Osteoblast (primary cell): ENCODE measurements at regions not wholly inside any gene's neighbourhood (a gene's known extent, or its start where the extent isn't known, plus 50 kb on each side); places are given as distances from the start of the nearest gene placed in this dataset.
A peak's percentile ranks its signal among the peaks of the same experiment; 100 is the strongest.

Experiments used
- DNase-seq: peaks from one replicate; pipeline ENCODE4 v3.0.0; 2011; ENCODE audit warnings: low spot score, mixed read lengths; ENCODE audit not compliant: insufficient read length; ENCODE audit errors: missing footprints
- H2AFZ ChIP-seq: 2 replicates; pipeline ENCODE4 v1.6.0; 2011; ENCODE audit warnings: mild to moderate bottlenecking, low read length
- H3K27ac ChIP-seq: 2 replicates; pipeline ENCODE4 v1.5.1; 2011; ENCODE audit warnings: mild to moderate bottlenecking, low read depth, low read length, moderate library complexity
- H3K27me3 ChIP-seq: 2 replicates; pipeline ENCODE4 v1.6.0; 2012; ENCODE audit warnings: mild to moderate bottlenecking, control low read depth, inconsistent platforms, low read length, moderate library complexity; ENCODE audit not compliant: insufficient read depth
- H3K36me3 ChIP-seq: 2 replicates; pipeline ENCODE4 v1.5.1; 2011; ENCODE audit warnings: mild to moderate bottlenecking, low read length, control low read depth, moderate library complexity; ENCODE audit not compliant: insufficient read depth
- H3K4me1 ChIP-seq: 2 replicates; pipeline ENCODE4 v1.5.1; 2011; ENCODE audit warnings: mild to moderate bottlenecking, low read length, control low read depth, moderate library complexity; ENCODE audit not compliant: insufficient read depth
- H3K4me2 ChIP-seq: 2 replicates; pipeline ENCODE4 v1.6.0; 2011; ENCODE audit warnings: mild to moderate bottlenecking, low read length; ENCODE audit not compliant: insufficient read depth
- H3K4me3 ChIP-seq: fragments of 200-600 bp; sonication (generic); 3 replicates; pipeline ENCODE4 v1.5.1; 2012; ENCODE audit warnings: mild to moderate bottlenecking, low read length, inconsistent platforms; ENCODE audit not compliant: insufficient read depth
- H3K79me2 ChIP-seq: 2 replicates; pipeline ENCODE4 v1.6.0; 2012; ENCODE audit warnings: mild to moderate bottlenecking, low read length, control low read depth, inconsistent platforms; ENCODE audit not compliant: insufficient read depth
- H3K9me3 ChIP-seq: 2 replicates; pipeline ENCODE4 v1.5.1; 2011; ENCODE audit warnings: low read depth, low read length, control low read depth
- H4K20me1 ChIP-seq: 2 replicates; pipeline ENCODE4 v1.6.0; 2012; ENCODE audit warnings: mild to moderate bottlenecking, low read length, control low read depth; ENCODE audit not compliant: insufficient read depth
- CTCF ChIP-seq: IDR thresholded peaks from 2 replicates; pipeline ENCODE4 v1.5.1; 2011; ENCODE audit warnings: mild to moderate bottlenecking, low read depth, low read length, moderate library complexity; ENCODE audit errors: extremely low read depth

GRCh38 chr5:104418056-104418455 lies 855.5 kb upstream of the NUDT12 start:
- no peaks in the 10 kb centered on the region for H3K79me2 ChIP-seq
- H3K4me1 ChIP-seq: no peaks in the 10 kb centered on the region
- no peaks in the 10 kb centered on the region for H3K36me3 ChIP-seq
- H4K20me1 ChIP-seq: no peaks in the 10 kb centered on the region
- H3K27ac ChIP-seq: no peak overlapping the region
- no peak for TF ChIP-seq CTCF
- no peaks in the 10 kb centered on the region for H3K27me3 ChIP-seq
- DNase-seq: no peak
- H3K4me2 ChIP-seq: no peak overlapping the region
- no peak overlapping the region for H3K4me3 ChIP-seq
- H3K9me3 ChIP-seq: no peaks in the 10 kb centered on the region
- H2AFZ ChIP-seq: no peak overlapping the region

- Histone ChIP-seq H2AFZ (peak overlapping the region; percentile 58), H3K79me2 (no peaks in the 10 kb centered on the region), H3K4me2 (no peak overlapping the region), H3K9me3 (no peaks in the 10 kb centered on the region), H3K27me3 (no peaks in the 10 kb centered on the region), H3K4me1 (no peaks in the 10 kb centered on the region), H3K4me3 (no peak overlapping the region), H3K27ac (no peak overlapping the region), H3K36me3 (no peaks in the 10 kb centered on the region), H4K20me1 (no peaks in the 10 kb centered on the region)
- peak; percentile 76 for TF ChIP-seq CTCF
- DNase-seq: peak; percentile 70
Observed at GRCh38 chr5:104412649-104413240, 850.2 kb upstream of the NUDT12 start.

GRCh38 chr5:104400941-104401340 lies 838.4 kb upstream of the NUDT12 start:
- no peak overlapping the region for H2AFZ ChIP-seq
- no peaks in the 10 kb centered on the region for H3K27me3 ChIP-seq
- H3K4me3 ChIP-seq: no peak overlapping the region
- no peaks in the 10 kb centered on the region for H3K36me3 ChIP-seq
- no peak overlapping the region for H3K27ac ChIP-seq
- no peak for DNase-seq
- H3K4me1 ChIP-seq: no peaks in the 10 kb centered on the region
- H3K4me2 ChIP-seq: no peak overlapping the region
- H3K9me3 ChIP-seq: no peaks in the 10 kb centered on the region
- H3K79me2 ChIP-seq: no peaks in the 10 kb centered on the region
- no peak for TF ChIP-seq CTCF
- no peaks in the 10 kb centered on the region for H4K20me1 ChIP-seq

GRCh38 chr5:104385906-104386305 lies 823.3 kb upstream of the NUDT12 start:
- DNase-seq: no peak
- TF ChIP-seq CTCF: no peak
- Histone ChIP-seq H3K79me2 (no peaks in the 10 kb centered on the region), H3K27me3 (no peaks in the 10 kb centered on the region), H4K20me1 (no peaks in the 10 kb centered on the region), H3K27ac (no peak overlapping the region), H3K4me3 (no peak overlapping the region), H3K9me3 (no peaks in the 10 kb centered on the region), H3K36me3 (no peaks in the 10 kb centered on the region), H3K4me2 (no peak overlapping the region), H2AFZ (no peak overlapping the region), H3K4me1 (no peaks in the 10 kb centered on the region)
